Stomach (tissue), 8 donors: ENCODE measurements at regions not wholly inside any gene's neighbourhood (a gene's known extent, or its start where the extent isn't known, plus 50 kb on each side); places are given as distances from the start of the nearest gene placed in this dataset.

Source experiments
- DNase-seq, 2 donors: peaks; one replicate each; pipeline versions ENCODE4 v3.0.0 to v3.0.0-alpha.2; 2013 to 2019
- H3K27ac ChIP-seq, 5 donors: fragments of 200-600 bp in 4 of 5; sonication (generic) in 4 of 5; one replicate each; pipeline ENCODE4 v1.5.1; 2013 to 2019; ENCODE audit warnings: mild to moderate bottlenecking in 1 of 5, moderate library complexity in 1 of 5
- H3K27me3 ChIP-seq, 3 donors: fragments of 200-600 bp; sonication (generic); one replicate each; pipeline ENCODE4 v1.5.1; 2017 to 2019; ENCODE audit warnings: mixed run types in 1 of 3
- H3K36me3 ChIP-seq, 4 donors: fragments of 200-600 bp; sonication (generic); 1 replicate in 3 of 4; 2 replicates in 1 of 4; pipeline ENCODE4 v1.5.1; 2016 to 2019
- H3K4me1 ChIP-seq, 4 donors: fragments of 200-600 bp; sonication (generic); one replicate each; pipeline ENCODE4 v1.5.1; 2016 to 2019
- H3K4me3 ChIP-seq, 4 donors: fragments of 200-600 bp; sonication (generic) in 3 of 4; one replicate each; pipeline ENCODE4 v1.5.1; 2016 to 2019; ENCODE audit warnings: mild to moderate bottlenecking in 1 of 4
- H3K9me3 ChIP-seq, 4 donors: fragments of 200-600 bp; sonication (generic); one replicate each; pipeline ENCODE4 v1.5.1; 2016 to 2019
- EP300 ChIP-seq: sonication (generic); formaldehyde crosslinking; IDR thresholded peaks from one replicate; pipeline ENCODE4 v1.6.1; 2017; ENCODE audit warnings: antibody characterized with exemption
- POLR2A ChIP-seq, 4 donors: fragments of 450-650 bp; IDR thresholded peaks; one replicate each; pipeline ENCODE4 v1.6.1; 2016; ENCODE audit warnings: antibody characterized with exemption in 4 of 4, control low read depth in 2 of 4, mild to moderate bottlenecking in 1 of 4, moderate library complexity in 1 of 4
- POLR2AphosphoS5 ChIP-seq, 3 donors: sonication (generic); formaldehyde crosslinking; IDR thresholded peaks; one replicate each; pipeline ENCODE4 v1.6.1; 2016; ENCODE audit warnings: antibody characterized with exemption in 3 of 3
- WGBS, 5 donors: extraction: QIAGEN DNeasy Blood & Tissue Kit in 3 of 5; methylation state at CpG; one replicate each; pipeline versions ENCODE4 v1.1.5 to v1.1.7; 2013 to 2018; 5-methylcytosine and 5-hydroxymethylcytosine counted together
- intact Hi-C: fragments of 100-400 bp; cut with DNase I; formaldehyde crosslinking; loops from one replicate; pipeline ENCODE4 v1.15.1; 2023; ENCODE audit warnings: low total_unique reads
- TF ChIP-seq, protein P1 (sequence below), 7 experiments: fragments of 450-650 bp in 4 of 7; fragments of 200-600 bp in 3 of 7; sonication (generic) in 3 of 7; IDR thresholded peaks; one replicate each; pipeline ENCODE4 v1.5.1; 2016 to 2019; ENCODE audit warnings: antibody characterized with exemption in 7 of 7, control low read depth in 2 of 7, mild to moderate bottlenecking in 1 of 7
- donor health status: healthy with polysubstance abuse.
- donor health status: Bipolar disorder and iron deficiency.
- donor health status: healthy.

DNA sequence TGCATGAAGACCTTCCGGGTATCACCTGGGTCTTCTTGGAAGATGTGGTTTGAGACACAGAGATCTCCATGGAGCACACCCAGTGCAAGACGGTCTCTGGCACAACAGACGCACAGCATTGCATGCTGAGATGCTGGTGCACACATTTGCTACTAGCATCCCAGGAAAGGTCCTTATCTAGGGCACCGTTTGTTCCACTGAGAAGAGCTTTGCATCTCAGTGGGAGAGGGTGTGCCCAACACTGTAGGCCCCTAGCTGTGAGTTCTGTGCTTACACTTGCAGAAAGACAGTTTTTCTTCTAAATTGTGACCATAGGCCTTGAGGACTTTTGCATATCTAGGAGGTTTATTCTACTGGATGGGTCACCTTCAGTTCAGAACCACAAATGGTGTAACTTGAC lies 554.1 kb downstream of the MATN1 start:
- Histone ChIP-seq H3K27me3 (peaks cover 0 to 7% (median 0%) of the 10 kb centered on the region in 3 donors), H3K4me1 (no peaks in the 10 kb centered on the region), H3K36me3 (no peaks in the 10 kb centered on the region), H3K27ac (no peak overlapping the region), H3K4me3 (no peak overlapping the region), H3K9me3 (no peaks in the 10 kb centered on the region)
- intact Hi-C loops = no loop called here
- peak in 1 of 2 donors; percentile 16 for DNase-seq
- TF ChIP-seq POLR2AphosphoS5 (IDR thresholded peaks at IDR 0.05) (no peak), POLR2A (IDR thresholded peaks at IDR 0.05) (no peak), EP300 (no peak)
- TF ChIP-seq, protein P1, sequence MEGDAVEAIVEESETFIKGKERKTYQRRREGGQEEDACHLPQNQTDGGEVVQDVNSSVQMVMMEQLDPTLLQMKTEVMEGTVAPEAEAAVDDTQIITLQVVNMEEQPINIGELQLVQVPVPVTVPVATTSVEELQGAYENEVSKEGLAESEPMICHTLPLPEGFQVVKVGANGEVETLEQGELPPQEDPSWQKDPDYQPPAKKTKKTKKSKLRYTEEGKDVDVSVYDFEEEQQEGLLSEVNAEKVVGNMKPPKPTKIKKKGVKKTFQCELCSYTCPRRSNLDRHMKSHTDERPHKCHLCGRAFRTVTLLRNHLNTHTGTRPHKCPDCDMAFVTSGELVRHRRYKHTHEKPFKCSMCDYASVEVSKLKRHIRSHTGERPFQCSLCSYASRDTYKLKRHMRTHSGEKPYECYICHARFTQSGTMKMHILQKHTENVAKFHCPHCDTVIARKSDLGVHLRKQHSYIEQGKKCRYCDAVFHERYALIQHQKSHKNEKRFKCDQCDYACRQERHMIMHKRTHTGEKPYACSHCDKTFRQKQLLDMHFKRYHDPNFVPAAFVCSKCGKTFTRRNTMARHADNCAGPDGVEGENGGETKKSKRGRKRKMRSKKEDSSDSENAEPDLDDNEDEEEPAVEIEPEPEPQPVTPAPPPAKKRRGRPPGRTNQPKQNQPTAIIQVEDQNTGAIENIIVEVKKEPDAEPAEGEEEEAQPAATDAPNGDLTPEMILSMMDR (IDR thresholded peaks at IDR 0.05) = no peak
- WGBS, 5 donors = 59 to 81% (median 74%) methylated on average over 4 of the region's 4 CpGs

DNA sequence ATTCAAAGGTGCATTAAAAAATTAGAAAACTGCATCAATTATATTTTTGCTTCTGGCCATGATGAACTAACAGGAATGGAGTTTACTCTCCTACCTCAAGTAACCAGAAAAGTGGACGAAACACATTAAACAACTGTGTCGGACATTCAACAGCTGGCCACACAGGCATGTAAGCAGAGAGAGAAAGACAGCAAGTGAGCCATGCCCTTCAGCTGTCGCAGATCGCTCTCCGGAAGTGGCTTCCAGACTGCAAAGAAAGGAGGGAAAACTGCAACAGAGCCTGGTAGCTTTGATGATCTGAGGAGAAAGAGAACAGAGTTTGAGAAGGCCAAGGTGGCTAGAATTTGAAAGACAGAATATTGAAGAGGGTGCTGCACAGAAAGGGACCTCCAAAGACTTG lies 557.2 kb downstream of the MATN1 start:
- Histone ChIP-seq H3K27ac (no peak overlapping the region), H3K27me3 (peaks cover 0 to 30% (median 0%) of the 10 kb centered on the region in 3 donors), H3K36me3 (no peaks in the 10 kb centered on the region), H3K4me3 (no peak overlapping the region), H3K4me1 (no peaks in the 10 kb centered on the region), H3K9me3 (no peaks in the 10 kb centered on the region)
- peak in 1 of 2 donors; percentile 12 for DNase-seq
- WGBS, 5 donors = 42 to 55% (median 51%) methylated on average over 5 of the region's 5 CpGs
- intact Hi-C loops = no loop called here
- no peak for TF ChIP-seq POLR2AphosphoS5 (IDR thresholded peaks at IDR 0.05)
- TF ChIP-seq POLR2A (IDR thresholded peaks at IDR 0.05) = no peak
- TF ChIP-seq, protein P1 (IDR thresholded peaks at IDR 0.05) = no peak
- no peak for TF ChIP-seq EP300

DNA sequence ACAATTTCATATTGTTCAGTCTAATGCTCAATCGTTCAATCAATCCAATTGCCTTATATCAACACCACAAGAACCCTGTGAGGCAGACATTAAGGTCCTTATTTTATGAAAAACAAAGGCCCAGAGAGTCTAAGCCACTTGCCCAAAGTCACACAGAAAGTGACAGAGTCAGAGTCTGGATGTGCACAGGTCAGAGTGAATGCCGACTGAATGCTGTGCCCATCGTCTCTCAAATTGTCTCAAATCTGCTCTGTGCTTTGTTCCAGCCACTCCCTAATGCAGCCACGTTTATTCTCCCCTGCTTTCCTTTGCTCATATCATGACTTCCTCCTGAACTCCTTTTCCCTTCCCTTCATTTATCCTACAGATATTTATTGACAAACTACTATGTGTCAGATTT lies 558.3 kb downstream of the MATN1 start:
- H3K36me3 ChIP-seq = no peaks in the 10 kb centered on the region
- 56 to 63% (median 58%) methylated on average over 4 of the region's 4 CpGs for WGBS, 5 donors
- H3K4me3 ChIP-seq = no peak overlapping the region
- no peaks in the 10 kb centered on the region for H3K9me3 ChIP-seq
- DNase-seq = no peak
- intact Hi-C loops = no loop called here
- no peak for TF ChIP-seq POLR2A (IDR thresholded peaks at IDR 0.05)
- no peak for TF ChIP-seq POLR2AphosphoS5 (IDR thresholded peaks at IDR 0.05)
- TF ChIP-seq, protein P1 (IDR thresholded peaks at IDR 0.05) = no peak
- TF ChIP-seq EP300 = no peak
- H3K27ac ChIP-seq = no peak overlapping the region
- H3K27me3 ChIP-seq = peaks cover 0 to 30% (median 0%) of the 10 kb centered on the region in 3 donors
- H3K4me1 ChIP-seq = no peaks in the 10 kb centered on the region

DNA sequence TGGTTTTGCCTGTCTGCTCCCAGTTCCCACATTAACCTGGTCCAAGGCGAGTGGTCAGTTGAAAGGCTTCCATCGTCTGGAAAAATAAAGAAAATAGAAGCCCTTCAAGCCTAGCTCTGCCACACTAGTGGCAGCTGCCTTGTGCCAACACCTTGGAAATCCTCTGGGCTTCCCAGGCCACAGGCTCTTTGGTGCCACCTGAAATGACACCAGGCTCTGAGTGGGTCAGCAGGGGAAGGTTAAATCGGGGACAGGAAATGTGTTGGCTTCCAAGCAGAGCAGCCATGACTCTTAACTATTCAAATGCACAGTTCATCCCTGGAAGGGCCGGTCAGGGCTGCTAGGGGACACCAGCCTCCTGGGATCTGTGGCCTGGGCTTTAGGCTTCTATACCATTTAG lies 558.7 kb downstream of the MATN1 start:
- 62 to 80% (median 78%) methylated on average over 4 of the region's 4 CpGs for WGBS, 5 donors
- H3K36me3 ChIP-seq = no peaks in the 10 kb centered on the region
- no peaks in the 10 kb centered on the region for H3K4me1 ChIP-seq
- TF ChIP-seq POLR2A (IDR thresholded peaks at IDR 0.05) (no peak), POLR2AphosphoS5 (IDR thresholded peaks at IDR 0.05) (no peak), EP300 (no peak)
- TF ChIP-seq, protein P1 (IDR thresholded peaks at IDR 0.05) = no peak
- H3K4me3 ChIP-seq = no peak overlapping the region
- peaks cover 0 to 30% (median 0%) of the 10 kb centered on the region in 3 donors for H3K27me3 ChIP-seq
- H3K9me3 ChIP-seq = no peaks in the 10 kb centered on the region
- no peak overlapping the region for H3K27ac ChIP-seq
- intact Hi-C loops = no loop called here
- DNase-seq = no peak
